Fibroblast of peridontal ligament (primary cell): ENCODE measurements at regions not wholly inside any gene's neighbourhood (a gene's known extent, or its start where the extent isn't known, plus 50 kb on each side); places are given as distances from the start of the nearest gene placed in this dataset.
"Not testable (repeated sequence)": the region's sequence is repeated elsewhere in the genome, so short reads cannot be mapped to it uniquely, and the experiment has no call there.

Experiments
- DNase-seq: peaks from one replicate; pipeline ENCODE4 v3.0.0-alpha.2; 2010; ENCODE audit errors: extremely low read depth

DNA sequence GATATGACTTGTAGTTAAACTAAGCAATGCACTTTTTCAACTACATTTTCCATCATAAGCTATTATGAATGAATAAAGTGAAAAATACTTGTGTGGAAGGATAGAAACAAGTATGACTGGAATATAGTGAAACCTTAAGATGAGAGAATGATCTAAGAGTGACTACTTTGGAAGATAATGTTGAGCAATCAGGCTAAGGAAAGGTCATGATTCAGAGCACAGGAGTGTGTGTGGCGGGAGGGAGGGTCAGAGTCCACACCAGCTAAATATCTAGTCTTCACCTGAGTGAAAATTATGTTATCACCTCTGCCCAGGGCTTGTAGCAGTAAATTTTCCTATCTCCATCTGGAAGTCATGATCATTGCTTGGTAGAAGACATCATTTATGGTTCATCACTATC, 833.4 kb upstream of the ATXN8OS start:
- DNase-seq: no peak

DNA sequence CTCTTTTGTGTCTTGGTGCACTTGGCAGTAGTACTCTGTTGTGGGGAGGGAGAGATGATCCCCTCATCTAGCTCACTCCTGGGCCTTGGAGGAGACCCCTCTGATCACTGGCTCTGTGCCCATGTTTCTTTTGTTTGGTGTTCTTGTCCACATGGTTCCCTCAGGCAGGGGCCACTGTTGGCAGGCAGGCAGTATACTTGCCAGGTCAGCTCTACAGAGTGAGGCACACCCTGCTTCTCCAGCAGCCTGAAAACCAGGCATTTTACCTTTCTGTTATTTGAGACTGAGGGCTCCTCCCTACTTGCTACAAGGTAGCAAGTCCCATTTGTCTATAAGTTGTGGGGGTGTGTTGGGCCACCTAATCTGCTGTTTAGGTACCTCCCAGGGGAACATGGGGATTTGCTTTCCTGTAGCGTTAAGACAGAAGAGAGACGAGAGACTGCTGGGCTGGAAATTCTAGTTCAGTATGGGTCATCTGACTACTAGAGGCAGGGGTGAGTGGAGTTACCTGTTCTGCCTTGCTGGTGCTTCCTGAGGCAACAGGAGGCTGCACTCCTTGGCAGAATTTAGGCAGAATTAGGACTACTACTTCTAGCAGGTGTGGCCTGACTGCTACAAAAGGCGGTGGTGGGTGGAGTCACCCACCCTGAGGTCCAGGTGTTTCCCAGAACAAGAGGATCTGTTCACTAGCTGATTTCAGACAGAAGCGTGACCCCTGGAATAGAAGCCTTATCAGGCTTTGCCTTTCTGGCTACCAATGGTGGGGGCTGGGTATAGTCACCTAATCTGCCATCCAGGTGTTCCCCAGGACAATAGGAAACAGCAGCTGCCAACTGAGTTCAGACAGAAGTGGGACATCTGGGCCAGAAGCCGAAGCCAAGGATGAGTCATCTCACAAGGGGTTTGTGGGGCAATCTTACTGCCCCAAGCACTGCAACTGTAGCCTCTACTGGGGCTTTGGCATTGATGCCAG, 843.0 kb upstream of the ATXN8OS start:
- no peak for DNase-seq

DNA sequence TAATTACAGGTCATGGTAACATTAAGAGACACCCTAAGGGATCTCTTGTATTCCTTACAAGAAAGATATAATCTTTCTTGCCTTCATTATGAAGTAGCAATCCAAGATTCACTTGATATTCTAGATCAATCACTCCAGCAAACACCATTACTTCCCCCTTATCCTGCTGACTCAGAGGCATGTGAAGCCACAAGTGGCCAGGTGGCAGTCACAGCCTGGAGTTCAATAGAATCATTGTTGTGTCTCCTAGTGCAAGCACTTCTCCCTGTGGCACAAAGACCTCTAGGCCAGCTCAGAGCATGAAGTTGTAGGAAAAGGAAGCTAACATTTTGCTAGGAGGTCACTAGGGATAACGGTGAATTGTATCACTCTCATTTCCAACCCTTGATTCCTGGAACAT, 864.3 kb upstream of the ATXN8OS start:
- no peak for DNase-seq

DNA sequence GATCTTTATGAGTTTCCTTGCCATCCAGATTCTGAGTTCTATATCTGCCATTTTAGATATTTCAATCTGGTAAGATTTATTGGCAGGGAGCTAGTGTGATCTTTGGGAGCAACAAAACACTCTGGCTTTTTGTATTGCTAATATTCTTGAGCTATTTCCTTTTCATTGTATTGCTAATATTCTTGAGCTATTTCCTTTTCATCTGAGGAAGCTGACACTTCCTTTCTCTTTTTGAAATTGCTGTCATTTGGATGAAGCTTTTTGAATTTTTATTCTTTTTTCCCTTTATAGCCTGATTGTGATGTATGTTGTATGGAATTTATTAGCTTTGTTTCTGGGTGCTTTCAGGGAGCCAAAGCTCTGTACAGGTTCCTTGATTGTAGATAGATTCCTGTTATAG, 873.5 kb upstream of the ATXN8OS start:
- DNase-seq: no peak

DNA sequence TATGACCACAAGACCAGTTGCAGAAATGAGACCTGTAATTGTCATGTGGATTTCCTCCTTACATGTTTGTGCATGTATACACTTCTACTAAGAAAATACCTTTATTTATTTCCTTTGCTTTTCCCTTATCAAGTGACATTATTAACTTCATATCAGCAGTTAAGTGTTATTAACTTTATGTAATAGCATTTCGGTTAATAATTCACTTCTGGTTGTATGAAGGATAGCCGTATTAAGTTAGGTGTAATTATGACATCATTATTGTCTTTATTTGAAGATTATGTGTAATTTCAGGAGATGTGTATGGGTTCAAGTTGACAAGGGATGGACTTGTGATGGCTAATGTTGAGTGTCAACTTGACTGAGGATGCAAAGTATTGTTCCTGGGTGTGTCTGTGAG, 881.2 kb upstream of the ATXN8OS start:
- no peak for DNase-seq

DNA sequence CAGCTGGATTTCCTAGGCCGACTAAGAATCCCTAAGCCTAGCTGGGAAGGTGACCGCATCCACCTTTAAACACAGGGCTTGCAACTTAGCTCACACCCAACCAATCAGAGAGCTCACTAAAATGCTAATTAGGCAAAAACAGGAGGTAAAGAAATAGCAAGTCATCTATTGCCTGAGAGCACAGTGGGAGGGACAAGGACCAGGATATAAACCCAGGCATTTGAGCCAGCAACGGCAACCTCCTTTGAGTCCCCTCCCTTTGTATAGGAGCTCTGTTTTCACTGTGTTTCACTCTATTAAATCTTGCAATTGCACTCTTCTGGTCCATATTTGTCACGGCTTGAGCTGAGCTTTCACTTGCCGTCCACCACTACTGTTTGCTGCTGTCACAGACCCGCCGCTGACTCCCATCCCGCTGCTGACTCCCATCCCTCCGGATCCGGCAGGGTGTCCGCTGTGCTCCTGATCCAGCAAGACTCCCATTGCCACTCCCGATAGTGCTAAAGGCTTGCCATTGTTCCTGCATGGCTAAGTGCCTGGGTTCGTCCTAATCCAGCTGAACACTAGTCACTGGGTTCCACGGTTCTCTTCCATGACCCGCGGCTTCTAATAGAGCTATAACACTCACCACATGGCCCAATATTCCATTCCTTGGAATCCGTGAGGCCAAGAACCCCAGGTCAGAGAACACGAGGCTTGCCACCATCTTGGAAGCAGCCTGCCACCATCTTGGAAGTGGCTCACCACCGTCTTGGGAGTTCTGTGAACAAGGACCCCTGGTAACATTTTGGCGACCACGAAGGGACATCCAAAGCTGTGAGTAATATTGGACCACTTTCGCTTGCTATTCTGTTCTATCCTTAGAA, 885.8 kb upstream of the ATXN8OS start:
- not testable (repeated sequence) for DNase-seq

DNA sequence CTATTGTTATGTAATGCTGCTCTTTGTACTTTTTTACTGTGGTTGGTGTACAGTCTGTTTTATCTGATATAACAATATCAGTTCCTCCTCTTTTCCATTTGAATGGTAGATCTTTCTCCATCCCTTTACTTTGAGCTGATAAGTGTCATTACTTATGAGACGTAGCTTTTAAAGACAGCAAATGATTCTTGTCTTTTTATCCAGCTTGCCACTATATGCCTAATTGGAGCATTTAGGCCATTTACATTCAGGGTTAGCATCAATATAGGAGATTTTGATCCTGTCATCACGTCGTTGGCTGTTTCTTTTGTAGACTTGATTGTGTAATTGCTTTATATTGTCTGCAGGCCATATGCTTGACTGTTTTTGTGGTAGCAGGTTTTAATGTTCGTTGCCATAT, 894.2 kb upstream of the ATXN8OS start:
- no peak for DNase-seq

DNA sequence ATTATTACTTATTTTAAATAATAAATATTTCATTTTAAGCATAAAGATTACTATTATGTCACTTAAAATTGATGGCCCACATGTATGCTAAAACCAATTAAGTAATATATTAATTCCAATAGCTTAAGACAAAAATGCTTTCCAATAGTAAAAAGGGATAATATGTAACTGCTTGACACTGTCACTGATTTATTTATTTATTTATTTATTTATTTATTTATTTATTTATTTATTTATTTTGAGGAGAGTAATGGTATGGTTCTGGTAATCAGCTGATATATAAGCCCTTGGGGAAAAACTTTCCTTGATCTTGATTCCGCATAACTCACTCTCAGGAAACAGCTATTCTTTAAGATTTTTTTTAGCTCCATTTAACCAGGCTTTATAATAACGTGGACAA, 903.0 kb upstream of the ATXN8OS start:
- DNase-seq: no peak

DNA sequence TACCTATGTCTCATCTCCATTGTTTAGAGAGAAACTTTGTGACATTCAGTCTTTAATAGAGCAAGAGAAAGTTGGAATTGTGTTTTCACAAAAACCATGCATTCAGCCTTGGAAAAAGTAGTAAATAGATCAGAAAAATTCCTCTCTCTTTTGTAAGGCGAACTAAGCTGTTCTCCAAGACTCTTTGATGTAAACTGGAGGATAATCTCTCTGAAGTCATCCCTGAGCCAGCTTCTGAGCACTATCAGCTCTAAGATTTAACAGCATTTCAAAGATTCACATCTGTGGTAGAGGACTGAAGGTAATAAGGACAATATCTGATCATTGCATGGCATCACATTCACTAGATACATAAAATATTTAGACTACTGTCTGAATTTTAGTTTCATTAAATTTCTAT, 904.6 kb upstream of the ATXN8OS start:
- DNase-seq: no peak

DNA sequence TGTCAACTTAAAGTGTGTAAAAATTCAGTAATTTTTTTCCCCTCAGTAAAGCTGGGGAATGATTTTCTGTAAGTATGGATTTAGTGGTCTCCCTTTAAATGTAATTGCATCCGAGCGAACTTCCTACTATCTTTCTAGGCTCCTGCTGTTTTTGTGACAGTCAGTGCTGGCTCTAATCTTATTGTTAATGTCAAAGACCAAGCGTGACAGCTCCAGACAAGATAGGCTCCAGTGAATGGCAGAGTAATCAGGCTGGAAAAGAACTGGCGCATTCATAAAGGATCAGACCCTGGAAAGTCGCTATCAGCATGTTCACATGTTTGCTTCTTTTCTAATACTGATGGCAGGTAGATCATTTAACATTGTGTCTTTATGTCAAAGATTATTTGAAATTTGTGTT, 908.0 kb upstream of the ATXN8OS start:
- no peak for DNase-seq

DNA sequence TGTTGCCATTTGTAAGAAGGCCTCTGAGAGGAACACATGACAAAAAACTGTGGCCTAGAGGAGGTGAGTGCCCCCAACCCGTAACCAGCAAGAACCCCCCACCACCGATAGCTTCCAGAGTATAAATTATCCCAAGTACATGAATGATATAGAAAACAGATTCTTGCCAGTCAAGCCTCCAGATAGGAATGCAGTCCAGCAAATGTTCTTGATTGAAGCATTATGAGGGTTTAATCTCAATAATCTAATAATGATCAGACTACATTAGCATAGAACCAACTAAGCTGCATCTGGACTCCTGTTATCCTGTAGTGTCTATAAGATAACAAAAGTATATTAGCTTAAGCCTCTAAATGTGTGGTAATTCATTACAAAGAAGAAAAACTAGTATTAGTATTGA, 908.9 kb upstream of the ATXN8OS start:
- no peak for DNase-seq

DNA sequence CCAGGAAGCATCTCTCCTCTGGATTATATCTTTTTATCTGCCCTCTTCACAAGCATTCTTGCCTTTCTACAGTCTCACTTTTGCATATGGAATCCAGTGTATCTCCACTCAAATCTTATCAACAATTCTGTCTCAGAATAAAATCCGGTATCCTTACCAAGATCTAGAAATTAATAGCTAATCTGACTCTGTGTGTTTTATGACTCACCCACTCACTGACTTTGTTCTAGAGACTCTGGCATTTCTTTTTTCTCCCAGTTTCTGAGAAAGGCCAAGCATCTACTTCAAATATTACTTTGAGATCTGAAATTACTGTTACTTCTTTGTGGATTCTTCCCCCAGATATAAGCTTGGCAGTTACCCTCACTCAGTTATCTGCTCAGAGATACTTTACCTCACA, 913.5 kb upstream of the ATXN8OS start:
- no peak for DNase-seq

DNA sequence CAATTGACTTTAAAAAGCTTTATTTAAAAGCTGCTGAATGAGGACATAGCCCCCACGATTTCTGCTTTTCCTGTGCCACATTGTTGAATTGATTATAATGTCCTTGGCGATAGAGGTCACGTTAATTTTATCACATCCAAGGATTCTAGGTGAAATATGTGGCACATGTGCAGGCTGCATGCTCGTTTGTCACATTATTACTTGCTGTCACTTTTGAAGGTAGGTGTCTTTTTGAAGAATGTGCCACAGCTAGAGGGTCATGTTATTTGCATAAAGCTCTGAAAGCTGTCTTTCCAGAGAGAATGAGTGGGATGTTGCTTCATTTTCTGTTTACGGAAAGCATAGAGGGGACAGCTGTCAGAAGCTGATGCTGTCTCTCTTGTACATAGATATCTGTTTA, 927.6 kb upstream of the ATXN8OS start:
- no peak for DNase-seq

DNA sequence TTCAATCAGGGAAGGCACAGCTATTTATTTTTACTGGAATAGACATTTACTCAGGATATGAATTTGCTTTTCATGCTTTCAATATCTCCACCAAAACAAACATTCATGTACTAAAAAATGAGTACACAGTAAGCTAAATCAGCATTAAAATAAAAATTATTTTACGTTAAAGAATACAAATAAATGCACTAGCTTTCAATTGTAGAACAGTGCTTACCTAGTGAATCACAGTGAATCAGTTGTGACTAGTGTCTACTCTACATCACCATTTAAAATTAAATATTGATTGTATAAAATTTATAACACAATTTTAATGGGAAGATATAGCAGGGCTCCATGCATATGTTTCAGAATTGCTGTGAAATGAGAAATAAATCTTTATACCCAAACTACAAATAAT, 929.6 kb upstream of the ATXN8OS start:
- no peak for DNase-seq

DNA sequence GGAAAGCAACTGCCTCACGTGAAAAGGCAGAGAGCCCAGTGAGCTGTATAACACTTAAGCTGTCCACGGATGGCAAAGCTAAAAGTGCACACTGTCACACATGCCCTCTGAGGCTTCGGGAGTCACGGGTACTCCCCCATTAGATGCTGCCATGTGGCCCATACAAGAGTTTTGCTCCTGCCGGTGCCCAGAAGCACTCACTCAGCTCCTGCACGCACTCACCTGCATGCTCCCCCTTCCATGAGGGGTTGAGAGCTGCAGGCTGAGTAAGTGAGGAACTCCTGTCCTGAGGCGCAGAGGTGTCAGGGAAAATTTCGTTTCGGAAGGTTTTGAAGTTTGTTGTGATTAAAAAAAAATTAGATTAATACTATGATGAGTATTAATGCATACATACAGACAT, 939.2 kb upstream of the ATXN8OS start:
- no peak for DNase-seq

DNA sequence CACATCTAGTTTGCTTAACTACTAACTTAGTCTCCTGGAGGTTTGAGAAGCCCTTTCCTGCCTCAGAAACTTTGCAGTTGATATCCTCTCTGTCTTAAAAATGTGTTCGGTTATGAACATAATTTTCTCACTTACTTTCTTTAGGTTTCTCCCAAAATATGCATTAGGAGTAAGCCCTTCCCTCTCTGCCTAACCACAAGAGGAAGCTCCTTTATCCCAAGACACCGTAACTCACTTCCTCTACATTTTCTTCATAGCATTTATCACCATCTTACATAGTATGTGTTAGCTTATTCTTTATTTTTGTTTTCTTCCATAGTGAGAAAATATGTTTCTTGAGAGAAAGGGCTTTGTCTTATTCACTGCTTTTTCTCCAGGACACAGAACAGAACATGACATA, 952.5 kb upstream of the ATXN8OS start:
- DNase-seq: no peak

DNA sequence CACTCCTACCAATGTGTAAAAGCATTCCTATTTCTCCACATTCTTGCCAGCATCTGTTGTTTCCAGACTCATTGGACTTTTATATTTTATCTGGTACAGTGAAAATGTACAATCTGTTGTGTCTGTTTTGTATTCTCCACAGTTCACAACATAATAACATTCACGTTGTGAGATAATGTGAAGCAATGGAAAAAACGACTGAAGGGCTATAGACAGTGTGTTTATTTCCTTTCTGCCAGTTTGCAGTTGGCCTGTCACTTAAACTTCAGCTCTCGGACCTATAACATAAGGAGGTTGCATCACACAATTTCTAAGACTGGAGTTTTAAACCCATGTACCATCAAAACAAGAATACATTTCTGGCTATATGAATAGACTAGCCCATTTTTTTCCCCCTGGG, 965.5 kb upstream of the ATXN8OS start:
- no peak for DNase-seq

DNA sequence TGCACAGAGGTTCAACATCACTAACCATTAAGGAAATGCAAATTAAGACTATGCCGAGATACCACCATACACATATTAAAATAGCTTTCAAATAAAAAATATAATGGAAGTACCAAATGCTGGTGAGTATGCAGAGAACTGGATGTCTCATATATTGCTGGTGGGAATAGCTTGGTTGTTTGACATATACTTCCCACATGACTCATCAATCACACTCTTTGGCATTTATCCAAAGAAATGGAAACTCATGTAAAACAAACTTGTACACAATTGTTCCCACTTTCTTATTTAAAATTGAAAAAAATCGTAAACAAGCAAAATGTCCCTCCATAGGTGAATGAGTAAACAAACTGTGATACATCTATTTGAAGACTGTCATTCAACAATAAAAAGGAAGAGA, 982.6 kb upstream of the ATXN8OS start:
- DNase-seq: no peak

DNA sequence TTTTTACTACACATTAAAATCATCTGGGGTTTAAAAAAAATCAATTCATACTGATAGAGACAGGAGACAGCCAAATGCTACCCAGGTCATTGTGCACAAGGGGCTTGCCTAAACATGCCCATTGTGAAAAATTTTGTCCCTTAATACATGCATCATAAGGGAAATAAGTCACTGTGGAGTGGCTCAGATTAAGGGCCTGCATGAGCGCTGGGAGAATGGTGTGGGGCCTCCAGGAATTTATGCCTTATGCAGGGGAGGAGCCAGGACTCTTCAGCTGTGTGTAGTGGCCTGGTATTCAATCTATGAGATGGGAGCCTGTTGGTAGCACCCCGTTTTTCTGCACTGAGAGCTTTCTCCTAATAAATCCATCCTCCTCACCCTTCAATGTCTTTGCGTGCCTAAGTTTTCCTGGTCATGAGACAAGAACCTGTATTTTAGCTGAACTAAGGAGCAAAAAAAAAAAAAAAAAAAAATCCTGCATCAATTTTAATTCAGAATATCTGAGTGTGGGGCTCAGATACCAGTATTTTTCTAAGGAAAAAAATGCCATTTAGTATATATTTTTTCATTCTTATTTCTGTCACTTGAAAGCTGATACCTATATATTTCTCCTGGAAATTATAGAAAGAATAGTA, 997.6 kb upstream of the ATXN8OS start:
- no peak for DNase-seq

DNA sequence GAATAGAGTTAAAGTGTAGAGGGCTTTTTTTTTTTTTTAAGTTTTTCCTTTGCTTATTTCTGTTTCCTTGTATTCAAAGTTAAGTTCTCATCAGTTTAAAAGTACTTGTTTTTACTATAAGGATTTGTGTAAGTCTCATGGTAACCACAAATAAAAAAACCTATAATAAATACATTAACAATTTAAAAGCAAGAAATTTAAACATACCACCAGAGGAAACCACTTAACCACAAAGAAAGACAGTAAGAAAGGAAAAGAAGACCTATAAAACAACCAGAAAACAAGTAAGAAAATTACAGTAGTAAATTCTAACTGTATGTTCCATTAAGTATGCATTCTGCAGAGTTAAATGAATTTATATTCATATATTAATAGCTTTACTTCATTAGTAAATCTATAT, 999.1 kb upstream of the ATXN8OS start:
- DNase-seq: no peak

DNA sequence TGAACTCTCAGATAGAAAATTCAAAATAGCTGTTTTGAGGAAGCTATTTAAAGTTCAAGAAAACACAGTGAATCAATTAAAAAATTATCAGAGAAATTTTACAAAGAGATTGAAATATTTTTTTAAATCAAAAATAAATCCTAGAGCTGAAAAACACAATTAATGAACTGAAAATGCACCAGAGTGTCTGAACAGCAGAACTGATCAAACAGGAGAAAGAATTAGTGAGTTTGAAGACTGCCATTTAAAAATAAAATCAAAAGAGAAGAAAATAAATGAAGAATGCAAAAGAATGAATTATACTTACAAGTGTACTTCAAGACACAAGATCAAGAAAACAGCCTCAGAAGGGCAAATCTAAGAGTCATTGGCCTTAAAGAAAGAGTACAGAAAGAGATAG, 1000.2 kb upstream of the ATXN8OS start:
- no peak for DNase-seq

DNA sequence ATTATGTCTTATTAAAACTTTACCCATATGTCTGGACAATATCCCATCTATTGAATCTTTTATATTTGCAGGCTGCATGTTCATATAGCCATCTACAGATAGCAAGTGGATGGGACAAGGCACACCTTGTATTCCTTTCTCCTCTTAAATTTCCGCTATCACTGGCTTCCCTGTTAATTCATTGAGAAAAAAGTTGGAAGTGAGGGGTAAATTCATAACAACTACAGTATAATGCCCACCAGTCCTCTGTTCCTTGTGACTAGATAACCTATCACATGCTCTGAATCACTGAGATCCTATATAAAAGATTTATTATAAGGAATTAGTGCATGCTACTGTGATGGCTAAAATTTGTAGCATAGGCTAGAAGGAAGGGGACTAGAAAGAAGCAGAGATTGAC, 1005.8 kb upstream of the ATXN8OS start:
- no peak for DNase-seq

DNA sequence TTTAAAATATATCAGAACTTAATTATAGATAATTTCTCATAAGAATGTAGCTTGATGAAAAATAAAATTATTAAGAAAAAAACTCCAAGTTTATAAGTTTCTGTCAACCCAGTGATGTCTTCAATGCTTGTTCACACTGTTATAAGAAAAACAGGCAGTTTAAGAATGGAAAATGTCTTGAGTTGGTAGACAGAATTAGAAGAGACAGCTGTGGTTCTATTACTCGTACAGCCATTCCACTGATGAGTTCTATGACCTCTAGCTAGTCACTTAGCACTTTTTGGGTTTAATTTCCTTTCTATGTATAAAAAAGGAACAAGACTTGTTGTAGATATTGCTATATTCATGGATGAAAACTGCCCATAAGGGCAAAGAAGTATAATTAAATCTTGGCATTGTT, 1013.1 kb upstream of the ATXN8OS start:
- DNase-seq: no peak
